Activated B cell treated with CpG ODN at 0.5 μM for 24 hours (primary cell): ENCODE measurements at regions not wholly inside any gene's neighbourhood (a gene's known extent, or its start where the extent isn't known, plus 50 kb on each side); places are given as distances from the start of the nearest gene placed in this dataset.

Experiments
- ATAC-seq: fragments of 200-7000 bp; cut with Tn5 transposase; one replicate; pipeline ENCODE4 v1.10.0; 2021; ENCODE audit warnings: low read depth, mild to moderate bottlenecking, moderate library complexity
- CTCF ChIA-PET: fragments of 350-600 bp; sonication (Branson Sonifier 250); formaldehyde crosslinking; loops from one replicate; lab custom pipeline; 2021; ENCODE audit warnings: antibody characterized with exemption; lab: Charles Lee
- POLR2A ChIA-PET: fragments of 350-600 bp; sonication (Branson Sonifier 250); formaldehyde crosslinking; loops from one replicate; lab custom pipeline; 2021; ENCODE audit warnings: antibody characterized with exemption; lab: Charles Lee
- DNase-seq: peaks from one replicate; pipeline ENCODE4 v3.0.0; 2022
- H3K27ac Mint-ChIP-seq: one replicate; pipeline ENCODE4 v1.8.0; 2020; ENCODE audit warnings: mixed read lengths
- H3K27me3 Mint-ChIP-seq: one replicate; pipeline ENCODE4 v1.8.0; 2021; ENCODE audit warnings: mixed read lengths
- H3K36me3 Mint-ChIP-seq: one replicate; pipeline ENCODE4 v1.8.0; 2021; ENCODE audit warnings: low read depth, mixed read lengths
- H3K4me1 Mint-ChIP-seq: one replicate; pipeline ENCODE4 v1.8.0; 2021; ENCODE audit warnings: mixed read lengths
- H3K4me3 Mint-ChIP-seq: one replicate; pipeline ENCODE4 v1.8.0; 2020; ENCODE audit warnings: mild to moderate bottlenecking, mixed read lengths
- H3K9me3 Mint-ChIP-seq: one replicate; pipeline ENCODE4 v1.8.0; 2020; ENCODE audit warnings: mixed read lengths
- CTCF ChIP-seq: fragments of 200-600 bp; IDR thresholded peaks from one replicate; pipeline ENCODE4 v1.8.0; 2022; ENCODE audit warnings: antibody characterized with exemption, mild to moderate bottlenecking
- intact Hi-C: fragments of 100-400 bp; cut with micrococcal nuclease; formaldehyde crosslinking; loops from one replicate; pipeline ENCODE4 v1.15.1; 2024

DNA sequence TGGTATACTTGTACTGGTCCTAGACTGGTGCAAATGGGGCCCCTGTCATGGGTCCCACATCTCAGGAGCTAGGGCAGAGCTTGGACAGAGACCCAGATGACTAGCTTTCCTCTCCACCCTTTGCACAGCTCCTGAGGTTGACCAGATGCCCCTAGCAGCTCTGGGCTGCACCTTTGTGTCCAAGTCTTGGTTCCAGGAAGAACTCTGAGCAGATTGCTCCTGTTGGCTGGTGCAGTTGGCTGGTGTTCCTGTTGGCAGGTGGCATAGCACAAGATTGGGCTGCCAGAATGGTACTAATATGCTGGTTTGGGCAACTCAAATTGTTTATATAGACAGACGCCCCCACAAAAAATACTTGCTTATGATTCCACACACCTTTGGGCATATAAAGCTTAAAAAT, 89.4 kb upstream of the EZR start:
- intact Hi-C loops: no loop called here
- CTCF ChIA-PET: no interaction called here
- Mint-ChIP-seq H3K4me1 (peaks cover 45% of the 10 kb centered on the region), H3K36me3 (peaks cover 11% of the 10 kb centered on the region), H3K9me3 (peaks cover 25% of the 10 kb centered on the region), H3K27me3 (no peaks in the 10 kb centered on the region), H3K4me3 (peak overlapping the region; percentile 35), H3K27ac (no peak overlapping the region)
- POLR2A ChIA-PET: interaction anchor here (0.6 to 5.8 kb wide), 3 partner anchors 37 to 143 kb away, joined by 5 to 120 read pairs (median 8); no protein-coding TSS in a partner anchor
- TF ChIP-seq CTCF: no peak
- DNase-seq: no peak
- ATAC-seq: no peak

GRCh38 chr6:158907931-158908330, 88.8 kb upstream of the EZR start:
- H3K36me3 Mint-ChIP-seq: peaks cover 11% of the 10 kb centered on the region
- no peak overlapping the region for H3K4me3 Mint-ChIP-seq
- peaks cover 40% of the 10 kb centered on the region for H3K4me1 Mint-ChIP-seq
- no peaks in the 10 kb centered on the region for H3K27me3 Mint-ChIP-seq
- no peak for TF ChIP-seq CTCF
- ATAC-seq (no peak), DNase-seq (no peak)
- H3K27ac Mint-ChIP-seq: no peak overlapping the region
- H3K9me3 Mint-ChIP-seq: peaks cover 25% of the 10 kb centered on the region
- ChIA-PET CTCF (no interaction called here), POLR2A (interaction anchor here (0.6 to 5.8 kb wide), 2 partner anchors 36 to 50 kb away, joined by 3 to 120 read pairs; no protein-coding TSS in a partner anchor)
- intact Hi-C loops: no loop called here

GRCh38 chr6:158906926-158907325, 87.8 kb upstream of the EZR start:
- no peak for TF ChIP-seq CTCF
- POLR2A ChIA-PET: interaction anchor here (0.6 to 5.8 kb wide), 2 partner anchors 17 to 35 kb away, joined by 4 to 120 read pairs; no protein-coding TSS in a partner anchor
- H3K9me3 Mint-ChIP-seq: peaks cover 25% of the 10 kb centered on the region

GRCh38 chr6:158905277-158905676, 86.1 kb upstream of the EZR start:
- TF ChIP-seq CTCF: no peak
- Mint-ChIP-seq H3K27ac (no peak overlapping the region), H3K4me1 (peaks cover 13% of the 10 kb centered on the region), H3K9me3 (peaks cover 25% of the 10 kb centered on the region), H3K4me3 (no peak overlapping the region), H3K27me3 (no peaks in the 10 kb centered on the region), H3K36me3 (peaks cover 11% of the 10 kb centered on the region)
- intact Hi-C loops: no loop called here
- ChIA-PET POLR2A (interaction anchor here (0.6 to 1.3 kb wide), 2 partner anchors 33 to 35 kb away, joined by 4 to 7 read pairs; no protein-coding TSS in a partner anchor), CTCF (no interaction called here)
- no peak for ATAC-seq
- no peak for DNase-seq

More at GRCh38 chr6:158906926-158907325, 87.8 kb upstream of the EZR start:
- peaks cover 11% of the 10 kb centered on the region for H3K36me3 Mint-ChIP-seq
- H3K27me3 Mint-ChIP-seq: no peaks in the 10 kb centered on the region
- H3K4me3 Mint-ChIP-seq: no peak overlapping the region
- H3K4me1 Mint-ChIP-seq: peaks cover 30% of the 10 kb centered on the region
- DNase-seq (no peak), ATAC-seq (no peak)
- CTCF ChIA-PET: no interaction called here
- intact Hi-C loops: no loop called here
- no peak overlapping the region for H3K27ac Mint-ChIP-seq

GRCh38 chr6:158903801-158904200, 84.6 kb upstream of the EZR start:
- Mint-ChIP-seq H3K27ac (no peak overlapping the region), H3K4me1 (peaks cover 6% of the 10 kb centered on the region), H3K27me3 (no peaks in the 10 kb centered on the region), H3K36me3 (peaks cover 11% of the 10 kb centered on the region), H3K9me3 (peaks cover 25% of the 10 kb centered on the region), H3K4me3 (no peak overlapping the region)
- ATAC-seq: no peak
- no peak for TF ChIP-seq CTCF
- POLR2A ChIA-PET: no interaction called here
- no peak for DNase-seq
- CTCF ChIA-PET: interaction anchor here (1.6 kb wide), 1 partner anchor 55 kb away, joined by 4 read pairs; no protein-coding TSS in a partner anchor
- intact Hi-C loops: no loop called here
